HG02970 (cell line): ENCODE measurements at regions not wholly inside any gene's neighbourhood (a gene's known extent, or its start where the extent isn't known, plus 50 kb on each side); places are given as distances from the start of the nearest gene placed in this dataset.
"Not testable (repeated sequence)": the region's sequence is repeated elsewhere in the genome, so short reads cannot be mapped to it uniquely, and the experiment has no call there.

ENCODE experiments used
- ATAC-seq: cut with Tn5 transposase; IDR thresholded peaks from one replicate; pipeline ENCODE4 v1.9.1; 2021; ENCODE audit warnings: mild to moderate bottlenecking, moderate library complexity, moderate number of reproducible peaks; ENCODE audit not compliant: unreplicated experiment, low FRiP score

DNA sequence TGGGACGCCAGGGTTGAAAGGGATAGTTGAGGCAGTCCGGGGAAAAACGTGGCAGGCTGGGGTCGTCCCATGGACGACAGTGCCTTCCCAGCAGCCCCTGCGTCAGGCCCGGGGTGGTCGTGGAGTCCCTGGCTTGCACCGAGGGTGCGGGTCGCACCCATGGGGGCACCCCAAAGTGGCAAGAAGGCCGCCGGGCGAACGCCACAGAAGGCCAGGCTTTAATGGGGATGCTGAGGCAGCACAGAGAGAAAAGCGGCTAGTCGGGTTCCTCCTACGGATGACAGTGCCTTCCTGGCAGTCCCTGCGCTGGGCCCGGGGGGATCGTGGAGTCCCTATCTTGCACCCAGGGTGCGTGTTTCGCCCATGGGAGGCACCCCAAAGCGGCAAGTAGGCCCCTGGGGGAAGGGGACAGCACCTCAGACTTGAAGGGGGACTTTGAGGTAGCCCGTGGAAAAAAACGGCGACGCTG lies 158.6 kb upstream of the ALG10B start:
- no peak for ATAC-seq

DNA sequence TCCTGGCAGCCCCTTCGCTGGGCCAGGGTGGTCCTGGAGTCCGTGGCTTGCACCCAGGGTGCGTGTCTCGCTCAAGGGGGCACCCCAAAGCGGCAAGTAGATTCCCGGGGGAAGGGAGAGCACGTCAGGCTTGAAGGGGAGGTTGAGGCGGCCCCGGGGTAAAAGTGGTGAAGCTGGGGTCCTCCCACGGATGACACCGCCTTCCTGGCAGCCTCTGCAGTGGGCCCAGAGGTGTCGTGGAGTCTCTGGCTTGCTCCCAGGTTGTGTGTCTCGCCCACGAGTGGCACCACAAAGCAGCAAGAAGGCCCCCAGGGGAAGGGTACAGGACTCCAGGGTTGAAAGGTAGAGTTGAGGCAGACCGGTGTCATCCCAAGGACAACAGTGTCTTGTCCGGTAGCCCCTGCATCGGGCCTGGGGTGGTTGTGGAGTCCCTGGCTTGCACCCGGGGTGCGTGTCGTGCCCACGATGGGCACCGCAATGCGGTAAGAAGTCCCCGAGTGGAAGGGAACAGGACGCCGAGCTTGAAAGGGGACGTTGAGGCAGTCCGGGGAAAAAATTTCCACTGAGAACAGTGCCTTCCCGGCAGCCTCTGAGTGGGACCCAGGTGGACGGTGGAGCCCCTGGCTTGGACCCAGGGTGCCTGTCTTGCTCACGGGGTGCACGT lies 158.0 kb upstream of the ALG10B start:
- ATAC-seq = no peak

DNA sequence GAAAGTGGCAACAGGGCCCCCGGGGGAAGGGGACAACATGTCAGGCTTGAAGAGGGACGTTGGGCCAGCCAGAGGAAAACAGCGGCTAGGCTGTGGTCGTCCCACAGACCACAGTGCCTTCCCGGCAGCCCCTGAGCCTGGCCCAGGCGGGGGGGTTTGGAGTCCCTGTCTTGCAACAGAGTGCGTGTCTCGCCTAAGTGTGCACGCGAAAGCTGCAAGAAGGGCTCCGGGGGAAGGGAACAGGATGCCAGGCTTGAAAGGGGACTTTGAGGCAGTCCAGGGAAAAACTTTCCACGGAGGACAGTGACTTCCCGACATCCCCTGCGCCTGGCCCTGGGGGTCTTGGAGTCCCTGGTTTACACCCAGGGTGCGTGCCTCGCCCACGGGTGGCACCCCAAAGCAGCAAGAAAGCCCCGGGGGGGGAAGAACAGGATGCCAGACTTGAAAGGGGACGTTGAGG lies 157.5 kb upstream of the ALG10B start:
- no peak for ATAC-seq

DNA sequence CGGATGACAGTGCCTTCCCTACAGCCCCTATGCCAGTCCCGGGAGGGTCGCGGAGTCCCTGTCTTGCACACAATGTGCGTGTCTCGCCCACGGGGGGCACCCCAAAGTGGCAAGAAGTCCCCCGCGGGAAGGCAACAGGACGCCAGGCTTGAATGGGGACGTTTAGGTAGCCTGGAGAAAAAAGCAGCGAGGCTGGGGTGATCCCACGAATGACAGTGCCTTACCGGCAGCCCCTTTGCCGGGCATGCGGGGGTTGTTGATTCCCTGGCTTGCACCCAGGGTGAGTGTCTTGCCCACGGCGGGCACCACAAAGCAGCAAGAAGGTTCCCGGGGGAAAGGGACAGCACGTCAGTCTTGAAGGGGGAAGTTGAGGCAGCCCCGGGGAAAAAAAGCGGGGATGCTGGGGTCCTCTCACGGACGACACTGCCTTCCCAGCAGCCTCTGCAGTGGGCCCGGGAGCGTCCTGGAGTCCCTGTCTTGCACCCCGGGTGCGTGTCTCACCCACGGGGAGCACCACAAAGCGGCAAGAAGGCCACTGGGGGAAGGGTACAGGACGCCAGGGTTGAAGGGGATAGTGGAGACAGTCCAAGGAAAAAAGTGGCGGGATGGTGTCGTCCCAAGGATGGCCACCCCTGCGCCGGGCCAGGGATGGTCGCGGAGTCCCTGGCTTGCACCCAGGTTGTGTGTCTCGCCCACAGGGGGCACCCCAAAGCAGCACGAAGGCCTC lies 156.8 kb upstream of the ALG10B start:
- ATAC-seq = no peak

DNA sequence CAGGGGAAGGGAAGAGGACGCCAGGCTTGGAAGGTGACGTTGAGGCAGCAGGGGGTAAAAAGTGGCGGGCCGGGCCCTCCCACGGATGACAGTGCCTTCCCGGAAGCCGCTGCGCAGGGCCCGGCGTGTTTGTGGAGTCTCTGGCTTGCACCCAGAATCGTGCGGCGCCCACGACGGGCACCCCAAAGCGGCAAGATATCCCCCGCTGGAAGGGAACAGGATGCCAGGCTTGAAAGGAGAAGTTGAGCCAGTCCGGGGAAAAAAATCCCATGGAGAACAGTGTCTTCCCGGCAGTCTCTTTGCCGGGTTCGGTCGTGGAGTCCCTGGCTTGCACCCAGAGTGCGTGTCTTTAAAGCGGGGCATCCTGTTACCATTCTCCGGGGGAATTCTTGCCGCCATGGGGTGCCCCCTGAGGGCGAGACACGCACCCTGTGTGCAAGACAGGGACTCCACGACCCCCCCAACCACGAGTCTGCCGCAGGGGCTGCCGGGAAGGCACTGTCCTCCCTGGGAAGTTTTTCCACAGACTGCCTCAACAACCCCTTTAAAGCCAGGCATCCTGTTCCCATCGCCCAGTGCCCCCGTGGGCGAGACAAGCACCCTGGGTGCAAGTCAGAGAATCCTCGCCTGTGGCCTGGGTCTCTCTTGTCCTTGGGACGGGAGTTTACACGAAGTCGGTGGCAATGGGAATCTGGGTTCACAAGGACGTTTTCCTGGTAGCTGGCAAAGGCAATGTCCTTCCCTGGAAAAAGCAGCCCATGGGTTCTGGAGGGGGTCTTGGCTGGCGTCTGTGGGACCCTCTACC lies 156.1 kb upstream of the ALG10B start:
- ATAC-seq = no peak

DNA sequence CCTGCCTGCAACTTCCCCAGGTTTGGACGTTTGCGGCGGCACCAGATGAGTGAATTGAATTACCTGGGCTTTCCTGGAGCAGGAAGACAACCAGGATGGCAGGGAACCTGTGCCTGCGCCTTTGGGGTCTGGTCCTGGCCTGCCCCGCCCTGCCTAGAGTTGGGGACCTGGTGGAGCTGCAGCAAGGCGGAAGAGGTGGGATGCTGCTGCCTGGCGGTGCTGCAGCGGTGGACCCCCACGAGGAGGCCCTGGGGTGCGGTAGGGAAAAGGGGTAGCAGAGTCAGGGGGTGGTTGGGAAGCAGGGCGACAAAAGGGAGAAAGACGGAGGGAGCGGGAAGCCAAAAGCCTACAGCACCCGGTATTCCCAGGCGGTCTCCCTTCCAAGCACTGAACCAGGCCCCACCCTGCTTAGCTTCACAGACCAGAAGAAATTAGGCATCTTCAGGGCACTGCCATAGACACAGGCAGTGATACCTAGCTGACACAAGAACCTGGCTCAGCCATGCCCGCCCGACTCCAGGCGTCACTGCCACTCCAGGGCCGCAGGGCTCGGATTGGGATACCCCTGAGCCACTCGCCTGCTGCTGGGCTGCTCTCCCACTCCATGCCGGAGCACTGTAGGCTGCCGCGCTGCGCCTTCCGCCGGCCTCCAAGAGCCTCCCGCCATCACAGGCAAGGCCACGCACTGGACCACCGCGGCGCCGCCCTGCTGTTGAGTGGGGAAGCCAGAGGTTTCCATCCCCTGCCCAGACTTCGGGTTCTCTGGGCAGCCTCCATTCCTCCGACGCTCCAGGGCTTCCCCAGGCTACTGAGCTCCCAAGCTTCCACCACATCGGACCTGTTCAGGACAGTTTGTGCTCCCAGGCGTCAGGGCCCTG lies 155.2 kb upstream of the ALG10B start:
- no peak for ATAC-seq

DNA sequence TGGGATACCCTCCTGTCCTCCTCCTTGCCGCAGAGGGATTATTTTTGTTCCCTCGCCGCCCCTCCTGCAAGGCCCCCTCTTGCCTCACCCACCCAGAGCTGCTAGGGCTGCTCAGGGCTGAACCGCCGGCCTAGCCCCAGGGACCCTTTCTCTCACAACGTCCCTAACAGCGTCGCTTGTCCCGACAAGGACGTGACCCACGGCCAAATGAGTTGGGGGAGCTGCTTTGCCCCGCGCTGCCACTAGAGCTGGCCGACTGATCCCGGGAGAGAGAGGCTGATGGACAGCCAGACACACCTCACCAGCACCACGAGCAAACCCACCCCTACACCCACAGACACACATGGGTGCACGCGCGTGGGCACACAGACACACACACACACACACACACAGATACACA lies 154.6 kb upstream of the ALG10B start:
- ATAC-seq = no peak

DNA sequence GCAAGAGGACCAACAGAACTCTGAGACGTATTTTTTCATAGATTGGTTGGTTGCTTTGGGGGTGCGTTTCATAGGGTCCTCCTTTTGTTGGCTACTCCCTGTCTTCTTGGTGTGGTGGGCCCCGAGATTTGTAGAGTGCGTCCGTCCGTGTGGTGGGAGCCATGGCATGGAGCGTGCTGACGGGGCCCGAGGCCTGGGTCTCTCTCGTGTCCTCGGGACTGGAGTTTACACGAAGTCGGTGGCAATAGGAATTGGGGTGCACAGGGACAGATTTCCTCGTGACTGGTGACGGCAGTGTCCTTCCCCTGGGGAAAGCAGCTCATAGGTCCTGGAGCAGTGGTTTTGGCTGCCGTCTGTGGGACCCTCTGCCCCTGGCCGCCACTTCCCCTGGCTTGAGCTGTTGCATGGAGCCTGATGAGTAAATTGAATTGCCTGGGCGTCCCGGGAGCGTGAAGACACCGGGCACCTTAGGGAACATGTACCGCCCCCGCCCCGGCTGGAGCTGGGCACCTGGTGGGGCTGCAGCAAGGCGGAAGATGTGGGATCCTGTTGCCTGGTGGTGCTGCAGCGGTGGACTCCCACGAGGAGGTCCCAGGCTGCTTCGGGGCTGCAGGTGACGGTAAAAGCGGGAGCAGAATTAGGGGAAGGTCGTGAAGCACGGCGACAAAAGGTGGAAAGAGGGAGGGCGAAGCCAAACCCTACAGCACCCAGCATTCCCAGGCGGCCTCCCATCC lies 153.7 kb upstream of the ALG10B start:
- no peak for ATAC-seq

DNA sequence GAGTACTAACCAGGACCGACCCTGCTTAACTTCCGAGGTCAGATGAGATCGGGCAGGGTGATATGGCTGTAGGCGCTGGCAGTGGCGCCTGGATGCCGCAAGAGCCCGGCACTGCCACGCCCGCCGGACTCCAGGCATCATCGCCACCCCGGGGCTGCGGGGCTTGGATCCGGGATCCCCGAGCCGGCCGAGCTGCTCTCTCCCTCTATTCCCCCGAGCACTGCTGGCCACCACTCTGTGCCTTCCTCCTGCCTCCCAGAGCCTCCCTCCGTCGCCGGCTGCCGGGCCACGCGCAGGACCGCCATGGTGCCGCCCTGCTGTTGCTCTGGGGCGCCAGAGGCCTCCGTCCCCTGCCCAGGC lies 153.2 kb upstream of the ALG10B start:
- ATAC-seq = no peak

DNA sequence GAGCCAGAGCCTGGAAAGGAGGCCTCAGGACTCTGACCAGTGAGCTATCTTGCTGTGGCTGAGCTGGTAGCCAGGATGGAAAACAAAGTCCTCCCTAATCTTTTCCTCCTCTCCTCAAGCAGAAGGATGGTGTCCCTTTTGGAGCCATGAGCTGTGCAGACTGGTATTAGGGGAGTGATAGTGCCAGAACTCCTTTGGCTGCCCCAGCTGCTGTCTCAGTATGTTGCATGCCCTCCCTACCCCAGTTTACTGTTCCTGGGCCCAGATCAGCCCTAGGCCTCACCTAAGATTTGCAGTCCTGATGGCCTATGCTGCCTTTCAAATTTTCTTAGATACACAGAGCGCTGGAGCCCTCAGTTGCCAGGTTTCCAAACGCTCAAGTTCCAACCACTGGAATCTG lies 150.3 kb upstream of the ALG10B start:
- no peak for ATAC-seq

DNA sequence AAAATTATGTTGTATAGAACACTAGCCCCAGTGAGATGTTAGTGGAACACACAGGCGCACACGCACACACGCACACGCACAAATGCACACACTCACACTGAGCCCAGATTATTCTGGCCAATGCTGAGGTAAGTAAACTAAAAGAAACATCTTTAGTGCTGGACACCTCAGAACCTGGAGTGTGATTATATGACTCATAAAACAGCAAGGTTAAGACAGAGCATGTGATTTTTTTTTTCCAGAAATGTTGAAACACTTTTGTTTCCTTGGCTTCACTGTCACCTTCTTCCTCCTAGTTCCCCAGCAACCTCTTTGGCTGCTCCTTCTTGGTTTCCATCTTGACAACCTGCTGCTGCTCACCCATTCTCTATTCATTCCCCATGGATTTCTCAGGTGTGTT lies 141.0 kb upstream of the ALG10B start:
- ATAC-seq = no peak

DNA sequence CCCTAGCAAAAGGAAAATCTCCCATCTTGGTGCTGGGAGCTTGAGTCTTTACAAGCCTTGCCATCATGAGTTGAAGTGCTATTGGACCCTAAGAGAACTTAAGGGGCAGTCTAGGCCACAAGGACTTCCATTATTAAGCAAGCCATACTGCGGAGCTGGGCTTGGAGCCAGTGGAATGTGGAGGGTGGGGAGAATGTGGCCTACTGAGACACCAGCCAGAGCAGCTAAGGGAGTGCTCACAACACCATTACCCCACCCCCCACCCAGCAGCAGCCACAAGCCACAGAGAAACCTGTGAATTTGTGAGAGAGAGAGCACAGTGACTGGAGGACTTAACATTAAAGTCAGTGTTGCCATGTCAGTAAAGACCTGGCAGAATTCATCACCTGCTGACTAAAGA lies 133.0 kb upstream of the ALG10B start:
- ATAC-seq = not testable (repeated sequence)

DNA sequence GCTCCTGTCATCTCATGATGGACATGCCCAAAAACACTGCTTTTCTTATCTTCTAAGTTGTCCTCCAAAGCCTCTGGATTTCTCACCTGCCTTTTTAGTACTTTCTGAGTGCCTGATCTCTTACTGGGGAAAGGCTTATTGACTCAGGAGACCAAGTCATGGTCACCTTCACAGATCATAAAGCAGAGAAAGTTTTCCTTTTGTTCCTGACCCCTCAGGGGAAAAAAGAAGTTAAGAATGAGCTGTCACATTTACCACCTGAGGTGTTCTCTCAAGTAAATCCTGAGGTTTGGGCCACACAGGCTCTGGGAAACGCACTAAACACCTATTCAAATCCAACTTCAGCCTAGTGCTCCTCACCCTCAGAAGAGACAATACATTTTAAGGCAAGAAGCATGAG lies 119.3 kb upstream of the ALG10B start:
- ATAC-seq = not testable (repeated sequence)

DNA sequence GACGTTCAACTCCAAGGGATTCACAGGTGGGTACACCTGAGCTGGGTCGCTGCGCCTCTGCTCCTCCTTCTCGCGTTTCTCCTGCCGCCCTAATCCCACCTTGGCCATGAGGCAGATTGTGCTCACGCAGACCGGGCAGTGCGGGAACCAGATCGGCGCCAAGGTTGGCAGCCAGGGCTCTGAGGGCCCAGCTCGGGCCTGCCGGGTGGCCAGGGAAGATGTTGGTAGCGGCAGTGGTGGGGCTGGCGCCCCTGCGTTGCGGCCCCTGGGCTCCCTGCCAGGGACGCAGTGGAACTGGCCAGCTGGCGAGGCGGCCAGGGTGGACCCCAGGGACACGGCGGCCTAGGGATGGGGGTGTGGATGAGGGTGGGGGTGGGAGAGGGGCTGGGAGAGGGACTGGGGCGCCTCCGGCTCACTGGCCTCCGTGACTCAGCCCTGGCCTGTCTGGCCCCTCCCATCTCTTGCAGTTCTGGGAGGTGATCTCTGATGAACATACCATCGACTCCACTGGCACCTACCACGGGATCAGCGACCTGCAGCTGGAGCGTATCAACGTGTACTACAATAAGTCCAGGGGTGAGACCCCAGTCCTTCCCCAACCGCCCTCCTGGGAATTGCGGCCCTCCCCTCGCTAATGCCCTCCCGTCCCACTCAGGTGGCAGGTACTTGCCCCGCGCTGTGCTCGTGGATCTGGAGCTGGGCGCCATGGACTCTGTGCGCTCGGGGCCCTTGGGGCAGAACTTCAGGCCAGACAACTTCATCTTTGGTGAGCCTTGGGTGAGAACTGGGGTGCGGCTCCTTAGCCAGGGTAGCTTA lies 114.9 kb upstream of the ALG10B start:
- ATAC-seq = no peak

DNA sequence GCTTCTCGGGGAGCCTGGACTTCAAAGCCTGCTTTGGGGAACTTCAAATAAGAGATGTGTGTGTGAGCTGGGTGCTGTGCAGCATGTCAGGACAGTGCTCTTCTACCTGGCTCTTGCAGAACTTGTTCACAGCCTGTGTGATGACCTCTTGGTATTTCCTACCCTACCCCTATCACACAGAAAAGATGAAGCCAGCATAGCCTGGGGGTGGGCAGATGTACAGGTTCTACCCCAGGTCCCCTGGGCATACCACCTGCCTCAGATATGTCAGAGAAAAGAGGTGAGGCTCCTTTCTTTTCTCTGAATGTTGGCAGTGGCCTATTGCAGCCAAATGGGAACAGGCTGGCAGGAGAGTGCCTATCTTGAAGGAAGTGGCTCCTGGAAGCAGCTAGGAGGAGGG lies 111.7 kb upstream of the ALG10B start:
- no peak for ATAC-seq

DNA sequence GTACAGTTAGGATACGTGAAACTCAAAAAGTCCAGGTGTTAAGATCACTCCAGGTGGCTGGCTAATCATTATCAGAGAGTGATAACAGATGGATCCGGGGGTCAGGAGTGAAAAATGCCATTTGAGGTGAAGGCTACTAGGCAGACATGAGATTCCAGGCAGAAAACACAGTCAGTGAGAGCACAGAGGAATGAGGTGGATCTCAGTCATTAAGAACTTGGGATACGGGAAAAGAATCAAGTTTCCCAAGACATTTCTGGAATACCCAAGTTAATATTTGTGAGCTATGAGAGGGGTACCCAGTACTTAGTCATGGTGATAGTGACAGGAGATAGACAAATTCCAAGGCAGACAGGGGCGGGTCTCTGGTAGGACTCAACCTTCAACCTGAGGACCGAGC lies 94.6 kb upstream of the ALG10B start:
- no peak for ATAC-seq

DNA sequence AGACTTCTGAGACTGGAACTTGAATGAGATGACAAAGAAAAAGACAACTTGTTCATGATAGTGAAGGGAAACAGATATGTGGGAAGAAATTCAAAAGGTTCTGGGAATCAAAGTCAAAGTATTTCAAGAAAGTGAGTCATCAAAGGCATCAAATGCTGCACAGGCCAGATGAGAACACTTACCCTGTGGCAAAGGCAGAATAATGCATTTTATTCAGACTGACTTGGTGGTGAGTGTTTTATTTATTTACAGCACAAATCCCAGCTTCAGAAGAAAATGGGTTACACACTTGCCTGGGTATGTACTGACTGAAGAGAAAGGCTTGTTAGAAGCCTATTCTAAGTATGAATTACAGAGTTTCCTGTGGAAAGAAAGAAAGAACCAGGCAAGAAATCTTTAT lies 78.2 kb upstream of the ALG10B start:
- not testable (repeated sequence) for ATAC-seq

DNA sequence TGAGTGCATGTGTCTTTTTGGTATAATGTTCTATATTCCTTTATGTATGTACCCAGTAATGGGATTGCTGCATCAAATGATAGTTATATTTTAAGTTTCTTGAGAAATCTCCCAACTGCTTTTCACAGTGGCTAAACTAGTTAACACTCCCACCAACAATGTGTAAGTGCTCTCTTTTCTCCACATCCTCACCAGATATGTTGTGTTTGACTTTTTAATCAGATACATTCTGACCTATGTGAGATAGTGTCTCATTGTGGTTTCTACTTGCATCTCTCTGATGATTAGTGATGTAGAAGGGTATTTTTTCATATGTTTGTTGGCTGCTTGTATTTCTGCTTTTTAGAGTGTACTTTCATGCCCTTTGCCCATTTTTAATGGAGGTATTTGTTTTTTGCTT lies 62.8 kb upstream of the ALG10B start:
- no peak for ATAC-seq

DNA sequence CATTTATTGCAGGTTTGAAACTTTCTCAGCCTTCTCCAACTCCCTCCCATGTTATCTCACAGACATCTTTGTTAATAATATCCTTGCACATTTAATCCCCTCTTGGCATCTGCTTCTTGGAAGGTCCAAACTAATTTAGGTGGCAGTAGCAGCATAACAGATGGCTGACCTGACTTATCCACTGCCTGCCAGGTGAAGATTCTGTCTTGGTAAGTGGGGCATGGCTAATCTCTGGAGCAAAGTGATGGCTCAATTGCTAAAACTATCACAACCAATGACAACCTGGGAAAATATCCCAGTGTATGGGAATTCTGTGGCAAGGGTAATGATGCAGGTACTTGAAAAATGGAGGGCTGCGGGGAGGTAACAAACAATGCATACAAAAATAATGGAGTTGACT lies 58.2 kb upstream of the ALG10B start:
- ATAC-seq = no peak
